GM18873 (cell line): ENCODE measurements at regions not wholly inside any gene's neighbourhood (a gene's known extent, or its start where the extent isn't known, plus 50 kb on each side); places are given as distances from the start of the nearest gene placed in this dataset.
"Not testable (repeated sequence)": the region's sequence is repeated elsewhere in the genome, so short reads cannot be mapped to it uniquely, and the experiment has no call there.

Source experiments
- ATAC-seq: cut with Tn5 transposase; IDR thresholded peaks from one replicate; pipeline ENCODE4 v1.9.1; 2021; ENCODE audit warnings: mild to moderate bottlenecking, moderate library complexity, moderate number of reproducible peaks; ENCODE audit not compliant: unreplicated experiment, low FRiP score

GRCh38 chr3:140752499-140752898, 74.6 kb downstream of the TRIM42 start:
- no peak for ATAC-seq

- ATAC-seq = peak; percentile 69
Measured at GRCh38 chr3:140753865-140754754, 76.2 kb downstream of the TRIM42 start.

- ATAC-seq = no peak
Measured at GRCh38 chr3:140754936-140755335, 77.1 kb downstream of the TRIM42 start.

GRCh38 chr3:140756240-140757016, 78.6 kb downstream of the TRIM42 start:
- ATAC-seq = peak; percentile 58

- ATAC-seq = no peak
Measured at GRCh38 chr3:140758791-140759444, 81.1 kb downstream of the TRIM42 start.

GRCh38 chr3:140760324-140761075, 82.6 kb downstream of the TRIM42 start:
- no peak for ATAC-seq

GRCh38 chr3:140761076-140761639, 83.3 kb downstream of the TRIM42 start:
- ATAC-seq = no peak

GRCh38 chr3:140762746-140763145, 84.9 kb downstream of the TRIM42 start:
- ATAC-seq = no peak

GRCh38 chr3:140763532-140763931, 85.7 kb downstream of the TRIM42 start:
- ATAC-seq = no peak

- no peak for ATAC-seq
Measured at GRCh38 chr3:140765246-140765645, 87.4 kb downstream of the TRIM42 start.

GRCh38 chr3:140766465-140766864, 88.6 kb downstream of the TRIM42 start:
- ATAC-seq = peak; percentile 47

GRCh38 chr3:140767566-140767965, 89.7 kb downstream of the TRIM42 start:
- no peak for ATAC-seq

GRCh38 chr3:140768941-140769340, 91.1 kb downstream of the TRIM42 start:
- ATAC-seq = no peak

GRCh38 chr3:140769951-140770350, 92.1 kb downstream of the TRIM42 start:
- ATAC-seq = no peak

- ATAC-seq = no peak
Measured at GRCh38 chr3:140770977-140771667, 93.3 kb downstream of the TRIM42 start.

- no peak for ATAC-seq
Measured at GRCh38 chr3:140777631-140778233, 99.9 kb downstream of the TRIM42 start.

GRCh38 chr3:140791368-140791767, 113.5 kb downstream of the TRIM42 start:
- ATAC-seq = no peak

- no peak for ATAC-seq
Measured at GRCh38 chr3:140794507-140794906, 116.6 kb downstream of the TRIM42 start.

GRCh38 chr3:140802898-140803297, 125.0 kb downstream of the TRIM42 start:
- ATAC-seq = not testable (repeated sequence)
